Gastroesophageal sphincter (tissue), 4 donors: ENCODE measurements at regions not wholly inside any gene's neighbourhood (a gene's known extent, or its start where the extent isn't known, plus 50 kb on each side); places are given as distances from the start of the nearest gene placed in this dataset.
A peak's percentile ranks its signal among the peaks of the same experiment; 100 is the strongest.

Experiments
- ATAC-seq: fragments of 150-250 bp; one replicate; pipeline ENCODE4 v1.9.1; 2016; ENCODE audit warnings: mild to moderate bottlenecking, moderate library complexity
- H3K27ac ChIP-seq, 4 donors: fragments of 200-600 bp; sonication (generic) in 3 of 4; 1 replicate in 3 of 4; 2 replicates in 1 of 4; pipeline ENCODE4 v1.5.1; 2016 to 2019
- H3K27me3 ChIP-seq: fragments of 200-600 bp; sonication (generic); one replicate; pipeline ENCODE4 v1.5.1; 2019
- H3K36me3 ChIP-seq, 2 donors: fragments of 200-600 bp; sonication (generic); one replicate each; pipeline ENCODE4 v1.5.1; 2019; ENCODE audit warnings: control low read depth in 1 of 2
- H3K4me1 ChIP-seq, 3 donors: fragments of 200-600 bp; sonication (generic); 1 replicate in 2 of 3; 2 replicates in 1 of 3; pipeline ENCODE4 v1.5.1; 2016 to 2019; ENCODE audit warnings: control low read depth in 2 of 3
- H3K4me3 ChIP-seq, 2 donors: fragments of 200-600 bp; sonication (generic); one replicate each; pipeline ENCODE4 v1.5.1; 2019; ENCODE audit warnings: mild to moderate bottlenecking in 1 of 2, moderate library complexity in 1 of 2
- H3K9me3 ChIP-seq, 3 donors: fragments of 200-600 bp; sonication (generic); one replicate each; pipeline ENCODE4 v1.5.1; 2017 to 2019; ENCODE audit warnings: control low read depth in 2 of 3
- CTCF ChIP-seq, 4 experiments: fragments of 200-600 bp in 2 of 4; fragments of 450-650 bp in 2 of 4; sonication (generic) in 1 of 4; IDR thresholded peaks; one replicate each; pipeline ENCODE4 v1.5.1; 2017 to 2019; ENCODE audit warnings: antibody characterized with exemption in 4 of 4, mild to moderate bottlenecking in 2 of 4, moderate library complexity in 2 of 4
- EP300 ChIP-seq: sonication (generic); formaldehyde crosslinking; IDR thresholded peaks from one replicate; pipeline ENCODE4 v1.6.1; 2017; ENCODE audit warnings: antibody characterized with exemption, mild to moderate bottlenecking
- POLR2A ChIP-seq, 2 donors: fragments of 450-650 bp; IDR thresholded peaks; one replicate each; pipeline ENCODE4 v1.6.1; 2017; ENCODE audit warnings: antibody characterized with exemption in 2 of 2, mild to moderate bottlenecking in 2 of 2, moderate library complexity in 1 of 2
- POLR2AphosphoS5 ChIP-seq: sonication (generic); formaldehyde crosslinking; IDR thresholded peaks from one replicate; pipeline ENCODE4 v1.6.1; 2017; ENCODE audit warnings: antibody characterized with exemption
- WGBS, 2 donors: methylation state at CpG; one replicate each; pipeline ENCODE4 v1.1.5; 2018; ENCODE audit warnings: low coverage in 1 of 2; 5-methylcytosine and 5-hydroxymethylcytosine counted together

GRCh38 chr10:107554333-107554732, 389.8 kb upstream of the SORCS1 start:
- Histone ChIP-seq H3K4me3 (no peak overlapping the region), H3K36me3 (no peaks in the 10 kb centered on the region), H3K4me1 (no peaks in the 10 kb centered on the region), H3K27me3 (no peaks in the 10 kb centered on the region), H3K9me3 (no peaks in the 10 kb centered on the region), H3K27ac (no peak overlapping the region)
- no peak for ATAC-seq
- TF ChIP-seq POLR2A (IDR thresholded peaks at IDR 0.05) = no peak
- no peak for TF ChIP-seq CTCF (IDR thresholded peaks at IDR 0.05)
- TF ChIP-seq POLR2AphosphoS5 = no peak
- no peak for TF ChIP-seq EP300
- 42 to 45% methylated on average over 1 of the region's 1 CpG for WGBS, 2 donors

- Histone ChIP-seq H3K4me1 (no peaks in the 10 kb centered on the region), H3K36me3 (no peaks in the 10 kb centered on the region), H3K27me3 (peaks cover 5% of the 10 kb centered on the region), H3K9me3 (no peaks in the 10 kb centered on the region), H3K27ac (no peak overlapping the region), H3K4me3 (no peak overlapping the region)
- TF ChIP-seq POLR2A (IDR thresholded peaks at IDR 0.05) = no peak
- no peak for TF ChIP-seq CTCF (IDR thresholded peaks at IDR 0.05)
- no peak for TF ChIP-seq POLR2AphosphoS5
- no peak for TF ChIP-seq EP300
- no peak for ATAC-seq
- WGBS, 2 donors = 7 to 40% methylated on average over 1 of the region's 1 CpG
Observed at GRCh38 chr10:107553470-107553869, 389.0 kb upstream of the SORCS1 start.

- TF ChIP-seq POLR2A (IDR thresholded peaks at IDR 0.05) (no peak), CTCF (IDR thresholded peaks at IDR 0.05) (no peak), EP300 (no peak), POLR2AphosphoS5 (no peak)
- WGBS, 2 donors = 21 to 44% methylated on average over 2 of the region's 2 CpGs
- Histone ChIP-seq H3K36me3 (no peaks in the 10 kb centered on the region), H3K4me1 (no peaks in the 10 kb centered on the region), H3K27ac (no peak overlapping the region), H3K27me3 (peaks cover 5% of the 10 kb centered on the region), H3K9me3 (no peaks in the 10 kb centered on the region), H3K4me3 (no peak overlapping the region)
- ATAC-seq = no peak
Observed at GRCh38 chr10:107552963-107553362, 388.5 kb upstream of the SORCS1 start.

- Histone ChIP-seq H3K36me3 (no peaks in the 10 kb centered on the region), H3K4me1 (no peaks in the 10 kb centered on the region), H3K27ac (no peak overlapping the region), H3K4me3 (no peak overlapping the region), H3K27me3 (peaks cover 12% of the 10 kb centered on the region), H3K9me3 (no peaks in the 10 kb centered on the region)
- TF ChIP-seq POLR2AphosphoS5 = no peak
- ATAC-seq = no peak
- WGBS, 2 donors = 56 to 71% methylated on average over 3 to 4 of the region's 4 CpGs
Observed at GRCh38 chr10:107548301-107548700, 383.8 kb upstream of the SORCS1 start.

GRCh38 chr10:107546986-107547385, 382.5 kb upstream of the SORCS1 start:
- Histone ChIP-seq H3K27ac (no peak overlapping the region), H3K4me1 (no peaks in the 10 kb centered on the region), H3K4me3 (no peak overlapping the region), H3K9me3 (no peaks in the 10 kb centered on the region), H3K27me3 (peaks cover 12% of the 10 kb centered on the region), H3K36me3 (no peaks in the 10 kb centered on the region)
- no peak for TF ChIP-seq EP300
- no peak for TF ChIP-seq CTCF (IDR thresholded peaks at IDR 0.05)
- TF ChIP-seq POLR2AphosphoS5 = no peak
- no peak for TF ChIP-seq POLR2A (IDR thresholded peaks at IDR 0.05)
- WGBS, 2 donors = 47 to 73% methylated on average over 5 of the region's 5 CpGs
- no peak for ATAC-seq

GRCh38 chr10:107546284-107546683, 381.8 kb upstream of the SORCS1 start:
- TF ChIP-seq POLR2AphosphoS5 (no peak), POLR2A (IDR thresholded peaks at IDR 0.05) (no peak), CTCF (IDR thresholded peaks at IDR 0.05) (no peak), EP300 (no peak)
- H3K36me3 ChIP-seq = no peaks in the 10 kb centered on the region
- no peak overlapping the region for H3K4me3 ChIP-seq
- 0 to 19% methylated on average over 1 of the region's 1 CpG for WGBS, 2 donors
- peak; percentile 48 for ATAC-seq
- no peak overlapping the region for H3K27ac ChIP-seq
- H3K4me1 ChIP-seq = no peaks in the 10 kb centered on the region
- no peaks in the 10 kb centered on the region for H3K9me3 ChIP-seq
- peaks cover 12% of the 10 kb centered on the region for H3K27me3 ChIP-seq
